Muscle layer of duodenum (tissue), 2 donors: ENCODE measurements at regions not wholly inside any gene's neighbourhood (a gene's known extent, or its start where the extent isn't known, plus 50 kb on each side); places are given as distances from the start of the nearest gene placed in this dataset.

Experiments
- H3K27ac ChIP-seq: one replicate; pipeline ENCODE4 v1.7.0; 2013; ENCODE audit warnings: mild to moderate bottlenecking, low read length
- H3K27me3 ChIP-seq: one replicate; pipeline ENCODE4 v1.7.0; 2013; ENCODE audit warnings: low read depth, mild to moderate bottlenecking, control low read depth, low read length
- H3K36me3 ChIP-seq, 2 donors: one replicate each; pipeline ENCODE4 v1.7.0; 2013; ENCODE audit warnings: low read length in 2 of 2, control low read depth in 1 of 2, mild to moderate bottlenecking in 1 of 2; ENCODE audit not compliant: insufficient read depth in 2 of 2, control insufficient read depth in 1 of 2
- H3K4me1 ChIP-seq, 2 donors: one replicate each; pipeline ENCODE4 v1.7.0; 2013; ENCODE audit warnings: low read length in 2 of 2, mild to moderate bottlenecking in 2 of 2, control low read depth in 1 of 2, moderate library complexity in 1 of 2; ENCODE audit not compliant: insufficient read depth in 2 of 2, control insufficient read depth in 1 of 2
- H3K4me3 ChIP-seq, 2 donors: one replicate each; pipeline ENCODE4 v1.7.0; 2013; ENCODE audit warnings: low read length in 2 of 2, low read depth in 1 of 2, mild to moderate bottlenecking in 1 of 2
- H3K9me3 ChIP-seq, 2 donors: one replicate each; pipeline ENCODE4 v1.7.0; 2013; ENCODE audit warnings: low read length in 2 of 2, control low read depth in 1 of 2, mild to moderate bottlenecking in 1 of 2; ENCODE audit not compliant: control insufficient read depth in 1 of 2
- donor health status: healthy.

DNA sequence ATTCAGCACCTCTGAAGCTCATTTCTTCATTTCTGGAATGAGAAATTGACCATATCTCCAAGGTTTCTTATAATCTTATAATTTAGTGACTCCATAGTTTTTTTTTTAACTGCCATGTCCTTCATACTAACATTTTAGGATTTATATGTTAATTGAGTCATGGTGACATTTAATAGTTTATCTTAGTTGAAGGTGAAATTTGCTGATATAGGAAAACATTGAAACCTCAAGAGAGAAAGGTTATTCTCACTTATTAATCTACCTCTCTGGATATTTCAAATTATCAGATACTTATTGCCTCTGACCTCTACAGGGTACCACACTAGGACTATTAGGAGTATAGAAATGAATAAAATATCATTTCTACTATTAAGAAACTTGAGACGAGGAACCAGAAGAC lies 499.0 kb downstream of the NUP35 start:
- no peaks in the 10 kb centered on the region for H3K4me1 ChIP-seq
- no peaks in the 10 kb centered on the region for H3K27me3 ChIP-seq
- no peak overlapping the region for H3K4me3 ChIP-seq
- peaks cover 0 to 3% of the 10 kb centered on the region in 2 donors for H3K9me3 ChIP-seq
- no peaks in the 10 kb centered on the region for H3K36me3 ChIP-seq
- H3K27ac ChIP-seq: no peak overlapping the region

DNA sequence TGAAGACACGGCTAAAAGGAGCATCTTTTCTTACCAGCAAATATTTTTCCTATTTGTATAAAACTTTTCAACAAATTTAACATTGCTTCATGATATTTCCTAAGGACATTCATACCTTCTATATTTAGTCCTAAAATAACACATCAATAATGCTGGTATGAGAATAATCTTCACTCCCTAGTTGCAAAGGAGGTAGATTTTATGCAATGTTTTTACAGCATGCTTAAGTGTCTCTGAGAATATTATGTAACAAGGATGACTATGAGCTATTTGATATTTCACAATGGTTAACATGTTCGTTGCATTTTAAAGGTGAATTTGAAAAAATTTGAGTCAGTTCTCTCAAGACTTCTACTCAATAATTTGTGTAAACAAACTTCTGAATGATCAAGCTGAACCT lies 506.7 kb downstream of the NUP35 start:
- Histone ChIP-seq H3K27me3 (no peaks in the 10 kb centered on the region), H3K27ac (no peak overlapping the region), H3K9me3 (no peaks in the 10 kb centered on the region), H3K4me3 (no peak overlapping the region), H3K36me3 (no peaks in the 10 kb centered on the region), H3K4me1 (no peaks in the 10 kb centered on the region)

DNA sequence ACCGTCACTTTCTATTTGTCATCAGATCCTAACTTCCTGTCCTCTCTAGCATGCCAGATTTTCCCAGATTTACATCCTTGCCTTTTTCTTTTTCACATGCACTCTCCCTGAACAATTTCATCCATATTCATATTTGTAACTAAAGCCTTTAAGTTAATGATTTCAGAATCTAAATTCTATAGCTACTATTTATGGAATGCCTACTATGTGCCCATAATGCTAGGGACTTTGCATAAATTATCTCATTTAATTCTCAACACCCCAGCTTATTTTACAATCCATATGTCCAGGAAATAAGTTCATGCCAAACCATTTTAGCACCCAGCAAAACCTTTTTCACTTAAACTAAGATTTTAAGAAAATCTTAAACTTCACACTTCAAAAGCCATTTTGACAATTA lies 531.9 kb downstream of the NUP35 start:
- Histone ChIP-seq H3K9me3 (peaks cover 0 to 4% of the 10 kb centered on the region in 2 donors), H3K27me3 (no peaks in the 10 kb centered on the region), H3K27ac (no peak overlapping the region), H3K36me3 (no peaks in the 10 kb centered on the region), H3K4me1 (no peaks in the 10 kb centered on the region), H3K4me3 (no peak overlapping the region)

DNA sequence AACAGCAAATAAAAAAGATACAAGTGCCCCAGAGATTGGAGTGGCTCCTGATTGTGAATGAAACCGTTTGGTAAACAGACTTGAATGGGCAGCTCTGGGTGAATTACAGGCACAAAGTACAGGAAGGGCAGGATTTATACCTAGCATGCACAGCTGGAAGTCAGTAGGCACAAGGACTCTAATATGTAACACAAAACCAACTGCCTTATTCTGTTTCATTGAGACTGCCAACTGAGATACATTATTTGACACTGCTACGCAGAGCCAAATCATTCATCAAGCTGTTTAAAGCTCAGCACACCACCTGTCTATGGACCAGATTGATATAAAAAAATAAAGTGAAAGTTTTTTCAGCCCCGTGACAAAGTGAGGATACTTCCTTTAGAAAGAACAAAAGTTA lies 541.2 kb downstream of the NUP35 start:
- H3K4me1 ChIP-seq: peaks cover 0 to 11% of the 10 kb centered on the region in 2 donors
- H3K9me3 ChIP-seq: no peaks in the 10 kb centered on the region
- H3K27ac ChIP-seq: no peak overlapping the region
- H3K27me3 ChIP-seq: no peaks in the 10 kb centered on the region
- H3K4me3 ChIP-seq: no peak overlapping the region
- H3K36me3 ChIP-seq: no peaks in the 10 kb centered on the region

DNA sequence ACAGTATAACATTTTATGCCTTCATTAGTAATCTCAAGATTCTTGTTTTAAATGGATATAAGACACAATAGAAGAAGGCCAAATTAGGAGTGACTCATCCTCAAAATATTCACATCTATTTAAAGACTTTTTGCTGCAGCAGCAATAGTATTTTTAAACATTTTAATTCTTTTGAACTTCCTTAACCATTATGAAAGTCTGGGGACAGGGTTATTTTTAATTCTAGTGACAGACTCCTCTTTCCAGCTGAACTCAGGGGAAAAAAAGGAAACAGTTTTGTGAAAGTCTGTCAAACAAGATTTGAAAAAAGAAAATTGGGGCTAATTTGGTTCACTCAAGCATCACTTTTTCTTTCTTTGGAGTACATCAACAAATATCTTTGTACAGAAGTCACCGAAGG lies 541.8 kb downstream of the NUP35 start:
- peaks cover 0 to 11% of the 10 kb centered on the region in 2 donors for H3K4me1 ChIP-seq
- no peaks in the 10 kb centered on the region for H3K27me3 ChIP-seq
- H3K27ac ChIP-seq: no peak overlapping the region
- H3K36me3 ChIP-seq: no peaks in the 10 kb centered on the region
- H3K9me3 ChIP-seq: no peaks in the 10 kb centered on the region
- no peak overlapping the region for H3K4me3 ChIP-seq

DNA sequence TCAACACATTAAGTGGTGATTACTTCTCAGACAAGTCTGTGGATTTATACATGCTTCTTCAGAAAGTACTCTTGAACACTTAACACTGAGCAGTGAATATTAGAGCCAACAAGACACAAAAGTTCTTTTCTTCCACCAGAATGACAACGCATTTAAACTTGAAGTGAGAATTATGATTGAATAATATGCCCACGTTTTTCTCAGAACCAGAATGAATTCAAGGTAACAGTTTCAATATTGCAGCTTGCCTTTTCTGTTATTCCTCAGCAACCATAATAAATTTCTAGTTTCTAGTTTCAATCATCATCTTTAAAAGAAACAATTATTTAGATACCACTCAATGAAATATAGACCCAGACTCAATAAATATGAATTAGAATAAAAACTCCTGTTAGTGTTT lies 547.0 kb downstream of the NUP35 start:
- H3K27me3 ChIP-seq: no peaks in the 10 kb centered on the region
- H3K4me1 ChIP-seq: peaks cover 0 to 2% of the 10 kb centered on the region in 2 donors
- no peak overlapping the region for H3K4me3 ChIP-seq
- H3K36me3 ChIP-seq: no peaks in the 10 kb centered on the region
- no peaks in the 10 kb centered on the region for H3K9me3 ChIP-seq
- no peak overlapping the region for H3K27ac ChIP-seq

DNA sequence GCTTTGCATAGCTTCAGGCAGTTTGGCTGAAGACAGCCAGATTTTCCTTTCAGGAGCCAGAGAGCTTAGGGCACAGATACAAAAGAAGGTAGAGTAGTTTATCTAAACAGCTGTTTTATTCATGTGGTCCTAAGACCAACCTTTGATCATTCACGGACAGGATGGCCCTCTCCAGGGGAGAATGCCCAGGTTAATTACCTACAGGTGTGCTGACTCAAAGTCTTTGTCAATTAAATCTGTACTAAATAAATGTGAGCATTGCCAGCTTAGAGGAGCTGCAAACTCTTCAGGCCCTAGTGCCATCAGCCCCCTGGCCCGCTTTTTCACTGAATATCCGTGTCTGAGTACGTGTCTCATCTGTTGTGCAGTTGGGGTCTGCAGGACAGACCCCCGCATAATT lies 554.7 kb downstream of the NUP35 start:
- Histone ChIP-seq H3K9me3 (no peaks in the 10 kb centered on the region), H3K4me3 (no peak overlapping the region), H3K4me1 (no peaks in the 10 kb centered on the region), H3K27me3 (no peaks in the 10 kb centered on the region), H3K36me3 (no peaks in the 10 kb centered on the region), H3K27ac (no peak overlapping the region)

DNA sequence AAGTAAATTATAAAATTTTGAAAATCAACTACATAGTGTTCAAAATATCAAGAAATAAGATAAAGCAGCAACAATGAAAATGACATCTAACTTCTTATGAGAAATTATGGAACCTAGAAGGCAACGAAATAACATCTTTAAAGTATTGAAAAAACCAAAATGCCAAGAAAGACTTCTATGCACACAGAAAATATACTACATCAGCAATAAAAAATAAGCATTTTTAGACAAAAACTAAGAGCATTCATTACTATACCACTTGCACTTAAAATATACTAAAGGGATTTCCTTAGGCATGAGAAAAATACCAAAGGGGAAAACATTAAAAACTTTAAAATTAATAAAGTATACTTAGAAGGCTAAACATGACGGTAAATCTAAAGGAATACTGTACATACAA lies 556.3 kb downstream of the NUP35 start:
- Histone ChIP-seq H3K27me3 (no peaks in the 10 kb centered on the region), H3K27ac (no peak overlapping the region), H3K4me1 (no peaks in the 10 kb centered on the region), H3K4me3 (no peak overlapping the region), H3K36me3 (no peaks in the 10 kb centered on the region), H3K9me3 (no peaks in the 10 kb centered on the region)

DNA sequence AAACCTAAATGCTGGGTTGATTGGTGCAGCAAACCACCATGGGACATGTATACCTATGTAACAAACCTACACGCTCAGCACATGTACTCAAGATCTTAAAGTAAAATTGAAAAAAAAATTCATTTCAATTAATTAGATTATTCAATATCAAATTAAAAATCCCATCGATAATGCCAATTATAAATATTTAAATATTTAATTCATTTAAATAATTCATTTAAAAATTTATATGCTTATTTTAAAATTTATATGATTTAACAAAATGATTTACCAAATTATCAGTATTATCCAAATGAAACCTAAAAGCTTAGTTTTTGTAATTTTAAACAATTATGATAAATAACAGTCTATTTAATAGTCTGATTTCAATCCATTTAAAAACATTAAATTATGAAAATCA lies 560.4 kb downstream of the NUP35 start:
- Histone ChIP-seq H3K4me3 (no peak overlapping the region), H3K36me3 (no peaks in the 10 kb centered on the region), H3K9me3 (no peaks in the 10 kb centered on the region), H3K27ac (no peak overlapping the region), H3K4me1 (no peaks in the 10 kb centered on the region), H3K27me3 (no peaks in the 10 kb centered on the region)

DNA sequence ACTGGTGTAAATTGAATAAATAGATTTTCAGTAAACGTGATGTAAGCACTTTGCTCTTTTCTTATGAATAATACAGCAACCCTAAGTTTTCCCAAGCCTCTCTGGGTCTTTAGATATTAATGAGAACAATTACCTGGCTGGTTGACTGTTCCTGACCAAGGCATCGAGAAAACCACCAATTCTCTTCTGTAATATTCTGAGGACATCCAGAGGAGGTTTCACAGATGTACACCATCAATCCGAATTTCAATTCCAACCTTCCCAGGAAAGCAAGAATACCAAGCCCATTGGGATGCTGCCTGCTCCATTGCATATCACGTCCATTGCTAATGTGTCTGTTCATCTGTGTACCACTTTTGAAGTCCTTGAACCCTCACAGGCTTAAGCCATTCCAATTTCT lies 571.8 kb downstream of the NUP35 start:
- Histone ChIP-seq H3K27ac (no peak overlapping the region), H3K4me1 (no peaks in the 10 kb centered on the region), H3K4me3 (no peak overlapping the region), H3K9me3 (peaks cover 0 to 7% of the 10 kb centered on the region in 2 donors), H3K27me3 (no peaks in the 10 kb centered on the region), H3K36me3 (no peaks in the 10 kb centered on the region)

DNA sequence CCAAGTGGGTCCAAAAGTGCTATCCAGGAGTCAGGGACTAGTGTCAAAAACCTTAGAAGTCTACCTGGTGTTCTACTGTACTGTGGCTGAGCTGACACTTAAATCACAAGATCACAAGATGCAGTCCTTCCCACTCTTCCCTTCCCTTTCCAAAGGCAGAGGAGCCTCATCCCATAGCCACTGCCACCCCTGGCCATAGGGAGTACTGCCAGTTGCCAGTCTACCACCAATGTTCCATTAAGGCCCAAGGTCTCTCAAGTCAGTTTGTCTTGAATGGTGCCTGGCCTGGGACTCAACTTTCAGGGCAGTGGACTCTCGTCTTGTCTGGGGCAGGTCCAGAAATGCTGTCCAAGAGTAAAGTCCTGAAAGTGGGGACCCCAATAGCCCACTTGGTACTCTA lies 585.6 kb downstream of the NUP35 start:
- no peaks in the 10 kb centered on the region for H3K9me3 ChIP-seq
- H3K4me1 ChIP-seq: no peaks in the 10 kb centered on the region
- no peaks in the 10 kb centered on the region for H3K36me3 ChIP-seq
- no peak overlapping the region for H3K4me3 ChIP-seq
- no peak overlapping the region for H3K27ac ChIP-seq
- H3K27me3 ChIP-seq: no peaks in the 10 kb centered on the region

DNA sequence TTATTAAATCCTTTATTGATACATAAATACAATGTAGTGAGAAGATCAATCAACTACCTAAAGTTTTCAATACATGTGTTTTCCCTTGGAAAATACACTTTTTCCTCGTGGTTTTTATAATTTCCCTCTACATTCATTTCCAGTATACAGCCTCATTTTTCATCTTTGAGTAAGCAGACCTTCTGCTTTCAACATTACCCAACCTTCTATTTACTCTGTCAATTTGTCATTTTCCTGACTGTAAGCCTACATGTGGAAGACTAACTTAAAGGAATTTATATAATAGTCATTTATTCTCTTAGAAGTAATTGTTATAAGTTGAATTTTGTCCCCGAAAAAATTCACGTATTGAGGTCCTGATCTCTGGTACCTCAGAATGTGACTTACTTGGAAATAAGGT lies 594.0 kb downstream of the NUP35 start:
- H3K4me1 ChIP-seq: no peaks in the 10 kb centered on the region
- H3K27me3 ChIP-seq: no peaks in the 10 kb centered on the region
- H3K27ac ChIP-seq: no peak overlapping the region
- H3K9me3 ChIP-seq: no peaks in the 10 kb centered on the region
- H3K4me3 ChIP-seq: no peak overlapping the region
- no peaks in the 10 kb centered on the region for H3K36me3 ChIP-seq
